ENCODE measurements at regions not wholly inside any gene's neighbourhood (a gene's known extent, or its start where the extent isn't known, plus 50 kb on each side); places are given as distances from the start of the nearest gene placed in this dataset.

DNA sequence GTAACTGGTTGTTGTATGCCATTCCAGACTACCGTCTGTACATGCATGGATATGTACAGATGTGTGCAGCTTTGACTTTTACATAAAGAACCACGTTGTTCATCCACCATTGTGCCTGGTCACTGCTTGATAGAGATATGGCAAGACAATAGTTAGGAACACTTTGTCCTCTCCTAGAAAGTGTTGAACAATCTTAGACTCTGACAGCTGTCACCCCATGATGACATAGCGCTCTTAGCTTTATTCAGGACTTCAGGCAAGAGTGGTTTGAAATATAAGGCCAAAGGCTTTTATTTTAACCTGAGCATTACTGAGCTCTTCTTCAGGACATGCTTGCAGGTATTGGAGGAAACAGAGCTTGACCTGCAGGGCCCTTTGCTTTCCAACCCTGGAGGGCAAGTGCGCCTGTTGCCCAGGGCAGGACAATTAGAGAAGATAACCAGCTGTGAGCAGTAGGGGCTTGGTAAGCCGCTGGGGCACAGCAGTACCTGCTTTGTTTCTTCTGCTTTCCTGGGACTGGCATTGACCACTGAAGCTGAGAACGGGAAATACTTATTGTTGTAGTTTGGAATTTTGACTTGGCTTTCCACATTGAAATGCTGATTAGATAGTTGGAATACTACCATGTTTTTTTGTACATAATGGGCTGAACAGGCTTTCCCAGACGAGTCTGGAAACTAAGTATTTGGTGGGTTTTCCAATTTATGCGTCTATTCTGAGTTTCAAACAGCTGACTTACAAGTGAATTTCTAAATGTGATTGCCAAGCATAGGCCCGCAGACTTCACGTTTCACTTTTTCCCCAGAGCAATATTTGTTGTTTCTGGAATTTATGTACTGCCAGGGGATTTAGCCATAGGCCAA, 51.1 kb downstream of the GARRE1 start:
- TF ChIP-seq, protein P1, sequence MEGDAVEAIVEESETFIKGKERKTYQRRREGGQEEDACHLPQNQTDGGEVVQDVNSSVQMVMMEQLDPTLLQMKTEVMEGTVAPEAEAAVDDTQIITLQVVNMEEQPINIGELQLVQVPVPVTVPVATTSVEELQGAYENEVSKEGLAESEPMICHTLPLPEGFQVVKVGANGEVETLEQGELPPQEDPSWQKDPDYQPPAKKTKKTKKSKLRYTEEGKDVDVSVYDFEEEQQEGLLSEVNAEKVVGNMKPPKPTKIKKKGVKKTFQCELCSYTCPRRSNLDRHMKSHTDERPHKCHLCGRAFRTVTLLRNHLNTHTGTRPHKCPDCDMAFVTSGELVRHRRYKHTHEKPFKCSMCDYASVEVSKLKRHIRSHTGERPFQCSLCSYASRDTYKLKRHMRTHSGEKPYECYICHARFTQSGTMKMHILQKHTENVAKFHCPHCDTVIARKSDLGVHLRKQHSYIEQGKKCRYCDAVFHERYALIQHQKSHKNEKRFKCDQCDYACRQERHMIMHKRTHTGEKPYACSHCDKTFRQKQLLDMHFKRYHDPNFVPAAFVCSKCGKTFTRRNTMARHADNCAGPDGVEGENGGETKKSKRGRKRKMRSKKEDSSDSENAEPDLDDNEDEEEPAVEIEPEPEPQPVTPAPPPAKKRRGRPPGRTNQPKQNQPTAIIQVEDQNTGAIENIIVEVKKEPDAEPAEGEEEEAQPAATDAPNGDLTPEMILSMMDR (IDR thresholded peaks at IDR 0.05): no peak

DNA sequence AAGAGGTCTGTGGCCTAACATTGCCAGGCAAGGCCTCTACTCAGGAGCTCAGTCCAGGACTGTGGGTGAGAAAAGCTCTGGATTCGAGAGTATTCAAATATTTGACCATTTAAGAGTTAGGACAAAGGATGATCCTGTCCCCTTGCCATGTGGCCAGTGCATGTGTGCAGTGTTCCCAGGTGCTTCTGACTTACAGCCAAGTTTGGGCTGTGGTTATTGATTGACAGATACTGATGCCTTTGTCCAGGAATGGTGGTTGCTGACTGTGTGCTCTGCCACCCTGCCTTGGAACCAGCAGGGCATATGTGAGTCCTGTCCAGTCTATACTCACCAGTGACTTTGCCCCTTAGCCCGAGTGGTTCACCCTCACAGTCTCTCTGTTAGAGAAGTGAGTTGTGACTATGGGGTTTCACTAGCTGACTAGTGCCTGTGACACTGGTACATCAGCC, 51.9 kb downstream of the GARRE1 start:
- DNase-seq (no peak), ATAC-seq (no peak)
- no peaks in the 10 kb centered on the region for H3K9me3 ChIP-seq
- TF ChIP-seq, protein P1 (IDR thresholded peaks at IDR 0.05): no peak
- peaks cover 0 to 12% of the 10 kb centered on the region in 2 donors for H3K36me3 ChIP-seq
- H3K4me1 ChIP-seq: peaks cover 8 to 9% of the 10 kb centered on the region in 2 donors
- H3K27ac ChIP-seq: peak overlapping the region in 1 of 2 donors; percentile 62
- intact Hi-C loops (cut with DNase I): no loop called here
- H3K27me3 ChIP-seq: no peaks in the 10 kb centered on the region
- H3K4me3 ChIP-seq: no peak overlapping the region

More for the DNA sequence above, 51.1 kb downstream of the GARRE1 start:
- DNase-seq (no peak), ATAC-seq (no peak)
- no peaks in the 10 kb centered on the region for H3K27me3 ChIP-seq
- H3K9me3 ChIP-seq: no peaks in the 10 kb centered on the region
- H3K36me3 ChIP-seq: peaks cover 0 to 20% of the 10 kb centered on the region in 2 donors
- H3K4me3 ChIP-seq: no peak overlapping the region
- peaks cover 8 to 9% of the 10 kb centered on the region in 2 donors for H3K4me1 ChIP-seq
- H3K27ac ChIP-seq: peak overlapping the region in 1 of 2 donors; percentile 62
- intact Hi-C loops (cut with DNase I): no loop called here

DNA sequence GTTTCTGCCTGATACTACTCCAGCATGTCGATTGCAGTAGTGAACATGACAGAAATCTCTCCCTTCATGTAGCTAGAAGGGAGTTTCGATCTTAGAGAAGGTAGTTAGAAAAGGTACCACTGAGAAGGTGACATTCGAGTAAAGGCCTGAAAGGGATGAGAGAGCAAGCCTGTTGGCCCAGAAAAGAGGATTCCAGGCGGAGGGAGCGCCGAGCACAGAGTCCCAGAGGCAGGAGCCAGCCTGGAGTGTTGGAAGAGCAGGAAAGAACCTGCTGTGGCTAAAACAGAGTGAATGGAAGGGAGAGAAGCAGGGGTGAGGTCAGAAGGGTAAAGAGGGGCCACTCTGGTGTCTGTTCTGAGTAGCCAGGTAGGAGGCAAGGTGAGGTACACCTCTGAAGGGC, 52.5 kb downstream of the GARRE1 start:
- ATAC-seq: no peak
- H3K4me1 ChIP-seq: peaks cover 8 to 9% of the 10 kb centered on the region in 2 donors

GRCh38 chr19:34308381-34309367, 54.3 kb downstream of the GARRE1 start:
- DNase-seq: no peak
- H3K4me3 ChIP-seq: no peak overlapping the region
- intact Hi-C loops (cut with DNase I): no loop called here
- H3K27ac ChIP-seq: peak overlapping the region in 1 of 2 donors; percentile 30
- peaks cover 8 to 9% of the 10 kb centered on the region in 2 donors for H3K4me1 ChIP-seq
- TF ChIP-seq, protein P1 (IDR thresholded peaks at IDR 0.05): no peak
- no peaks in the 10 kb centered on the region for H3K27me3 ChIP-seq
- H3K9me3 ChIP-seq: no peaks in the 10 kb centered on the region
- no peak for ATAC-seq
- H3K36me3 ChIP-seq: peaks cover 0 to 9% of the 10 kb centered on the region in 2 donors

More for the DNA sequence above, 52.5 kb downstream of the GARRE1 start:
- H3K27me3 ChIP-seq: no peaks in the 10 kb centered on the region
- H3K9me3 ChIP-seq: no peaks in the 10 kb centered on the region
- peak overlapping the region in 1 of 2 donors; percentile 62 for H3K27ac ChIP-seq
- no peak for DNase-seq
- peaks cover 0 to 12% of the 10 kb centered on the region in 2 donors for H3K36me3 ChIP-seq
- no peak overlapping the region for H3K4me3 ChIP-seq
- TF ChIP-seq, protein P1 (IDR thresholded peaks at IDR 0.05): no peak
- intact Hi-C loops (cut with DNase I): no loop called here
